Neural cell (in vitro differentiated cells): ENCODE measurements at regions not wholly inside any gene's neighbourhood (a gene's known extent, or its start where the extent isn't known, plus 50 kb on each side); places are given as distances from the start of the nearest gene placed in this dataset.

Experiments used
- H2AFZ ChIP-seq: fragments of 200-600, 300-800 bp; sonication (generic), shearing (Covaris generic); 2 replicates; pipeline ENCODE4 v1.6.0; 2014; ENCODE audit warnings: low read depth, mild to moderate bottlenecking, antibody characterized with exemption, low read length, moderate library complexity
- H3F3A ChIP-seq: fragments of 200-600 bp; shearing (Covaris generic); 2 replicates; pipeline ENCODE4 v1.6.1; 2016; ENCODE audit warnings: mild to moderate bottlenecking, moderate library complexity, mixed read lengths, antibody characterized with exemption, low read length; ENCODE audit not compliant: insufficient read depth, poor library complexity, severe bottlenecking
- H3K27ac ChIP-seq: fragments of 200-600, 300-800 bp; sonication (generic), shearing (Covaris generic); 2 replicates; pipeline ENCODE4 v1.5.1; 2014; ENCODE audit warnings: mild to moderate bottlenecking, low read length, moderate library complexity
- H3K27me3 ChIP-seq: fragments of 300-800, 200-600 bp; sonication (generic), shearing (Covaris generic); 2 replicates; pipeline ENCODE4 v1.6.0; 2014; ENCODE audit warnings: mild to moderate bottlenecking, low read depth, low read length, moderate library complexity; ENCODE audit not compliant: insufficient read depth
- H3K36me3 ChIP-seq: fragments of 300-800, 200-600 bp; sonication (generic), shearing (Covaris generic); 2 replicates; pipeline ENCODE4 v1.5.1; 2014; ENCODE audit warnings: mild to moderate bottlenecking, antibody characterized with exemption, low read length, moderate library complexity; ENCODE audit not compliant: insufficient read depth
- H3K4me2 ChIP-seq: fragments of 300-800, 200-600 bp; sonication (generic), shearing (Covaris generic); 2 replicates; pipeline ENCODE4 v1.6.0; 2014; ENCODE audit warnings: mild to moderate bottlenecking, low read length
- H3K4me3 ChIP-seq: fragments of 300-800, 200-600 bp; sonication (generic), shearing (Covaris generic); 2 replicates; pipeline ENCODE4 v1.5.1; 2014; ENCODE audit warnings: mild to moderate bottlenecking, low read length, moderate library complexity
- H3K79me2 ChIP-seq: fragments of 200-600 bp; shearing (Covaris generic); replicated peaks from 2 replicates; pipeline ENCODE4 v1.6.0; 2014; ENCODE audit warnings: mild to moderate bottlenecking, low read length, moderate library complexity; ENCODE audit not compliant: insufficient read depth
- H3K9ac ChIP-seq: fragments of 300-800, 200-600 bp; sonication (generic), shearing (Covaris generic); 2 replicates; pipeline ENCODE4 v1.6.1; 2016; ENCODE audit warnings: mild to moderate bottlenecking, low read length, mixed read lengths
- H3K9me2 ChIP-seq: fragments of 200-600 bp; shearing (Covaris generic); 2 replicates; pipeline ENCODE4 v1.6.1; 2016; ENCODE audit warnings: mild to moderate bottlenecking, low read length, mixed read lengths; ENCODE audit not compliant: insufficient read depth
- H3K9me3 ChIP-seq: fragments of 200-600, 300-800 bp; sonication (generic), shearing (Covaris generic); 2 replicates; pipeline ENCODE4 v1.6.1; 2016; ENCODE audit warnings: mild to moderate bottlenecking, mixed run types, low read length, moderate library complexity, mixed read lengths
- H4K20me1 ChIP-seq: fragments of 200-600 bp; shearing (Covaris generic); 2 replicates; pipeline ENCODE4 v1.6.1; 2016; ENCODE audit warnings: mild to moderate bottlenecking, mixed run types; ENCODE audit not compliant: insufficient read depth
- EP300 ChIP-seq: fragments of 450-650 bp; conservative IDR thresholded peaks from 2 replicates; pipeline ENCODE4 v1.6.1; 2014; ENCODE audit warnings: antibody characterized with exemption, mild to moderate bottlenecking, moderate library complexity; ENCODE audit not compliant: poor library complexity, severe bottlenecking
- EZH2 ChIP-seq: fragments of 200-600, 300-800 bp; shearing (Covaris generic), sonication (generic); IDR thresholded peaks from 2 replicates; pipeline ENCODE4 v1.6.1; 2014; ENCODE audit warnings: antibody characterized with exemption, low read length, borderline replicate concordance, mild to moderate bottlenecking; ENCODE audit not compliant: insufficient read depth, poor library complexity, severe bottlenecking
- MXI1 ChIP-seq: fragments of 450-650 bp; conservative IDR thresholded peaks from 2 replicates; pipeline ENCODE4 v1.6.1; 2014; ENCODE audit warnings: antibody characterized with exemption, mild to moderate bottlenecking; ENCODE audit not compliant: poor library complexity, severe bottlenecking
- POLR2AphosphoS5 ChIP-seq: IDR thresholded peaks from 2 replicates; pipeline ENCODE4 v1.6.1; 2012
- RAD21 ChIP-seq: fragments of 450-650 bp; conservative IDR thresholded peaks from 2 replicates; pipeline ENCODE4 v1.6.1; 2014; ENCODE audit warnings: antibody characterized with exemption, mild to moderate bottlenecking, moderate library complexity
- SMC3 ChIP-seq: fragments of 450-650 bp; conservative IDR thresholded peaks from 2 replicates; pipeline ENCODE4 v1.6.1; 2014; ENCODE audit warnings: antibody characterized with exemption, mild to moderate bottlenecking, moderate library complexity; ENCODE audit not compliant: poor library complexity
- TAF1 ChIP-seq: IDR thresholded peaks from 2 replicates; pipeline ENCODE4 v1.6.1; 2012; ENCODE audit warnings: low read depth
- TF ChIP-seq, protein P1 (sequence below): IDR thresholded peaks from 2 replicates; pipeline ENCODE4 v1.6.1; 2012; ENCODE audit warnings: borderline replicate concordance
- TF ChIP-seq, protein P2 (sequence below): fragments of 450-650 bp; IDR thresholded peaks from 2 replicates; pipeline ENCODE4 v1.5.1; 2014; ENCODE audit warnings: antibody characterized with exemption, mild to moderate bottlenecking, moderate library complexity; ENCODE audit not compliant: poor library complexity, severe bottlenecking

DNA sequence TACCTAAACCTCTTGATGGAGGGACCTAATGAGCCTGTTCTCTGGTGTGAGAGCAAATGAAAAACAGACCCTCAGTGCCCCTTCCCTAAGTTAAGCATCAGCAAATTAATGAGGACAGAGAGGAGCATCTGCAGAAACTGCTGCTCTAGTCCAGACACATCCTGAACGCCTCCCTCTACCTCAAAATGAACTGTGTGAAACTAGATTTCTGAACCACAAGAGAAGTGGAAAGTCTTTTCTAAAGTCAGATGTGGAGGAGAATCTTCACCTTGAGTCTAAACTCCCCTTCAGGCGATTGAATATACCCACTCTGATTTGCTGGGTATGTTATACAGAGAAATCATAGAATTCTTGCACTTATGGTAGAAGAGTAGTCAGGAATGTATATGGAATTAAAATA is 104.4 kb upstream of the AMZ2 start:
- Histone ChIP-seq H3K4me3 (no peak overlapping the region), H3K9me3 (no peaks in the 10 kb centered on the region), H3K9me2 (no peaks in the 10 kb centered on the region), H4K20me1 (no peaks in the 10 kb centered on the region), H3K27ac (no peak overlapping the region), H3F3A (no peaks in the 10 kb centered on the region), H3K36me3 (no peaks in the 10 kb centered on the region), H2AFZ (no peak overlapping the region), H3K9ac (no peak overlapping the region), H3K79me2 (no peaks in the 10 kb centered on the region), H3K4me2 (no peak overlapping the region), H3K27me3 (no peaks in the 10 kb centered on the region)
- TF ChIP-seq RAD21 (no peak), TAF1 (no peak), POLR2AphosphoS5 (no peak), EZH2 (no peak), MXI1 (no peak), EP300 (no peak)
- TF ChIP-seq, protein P1, sequence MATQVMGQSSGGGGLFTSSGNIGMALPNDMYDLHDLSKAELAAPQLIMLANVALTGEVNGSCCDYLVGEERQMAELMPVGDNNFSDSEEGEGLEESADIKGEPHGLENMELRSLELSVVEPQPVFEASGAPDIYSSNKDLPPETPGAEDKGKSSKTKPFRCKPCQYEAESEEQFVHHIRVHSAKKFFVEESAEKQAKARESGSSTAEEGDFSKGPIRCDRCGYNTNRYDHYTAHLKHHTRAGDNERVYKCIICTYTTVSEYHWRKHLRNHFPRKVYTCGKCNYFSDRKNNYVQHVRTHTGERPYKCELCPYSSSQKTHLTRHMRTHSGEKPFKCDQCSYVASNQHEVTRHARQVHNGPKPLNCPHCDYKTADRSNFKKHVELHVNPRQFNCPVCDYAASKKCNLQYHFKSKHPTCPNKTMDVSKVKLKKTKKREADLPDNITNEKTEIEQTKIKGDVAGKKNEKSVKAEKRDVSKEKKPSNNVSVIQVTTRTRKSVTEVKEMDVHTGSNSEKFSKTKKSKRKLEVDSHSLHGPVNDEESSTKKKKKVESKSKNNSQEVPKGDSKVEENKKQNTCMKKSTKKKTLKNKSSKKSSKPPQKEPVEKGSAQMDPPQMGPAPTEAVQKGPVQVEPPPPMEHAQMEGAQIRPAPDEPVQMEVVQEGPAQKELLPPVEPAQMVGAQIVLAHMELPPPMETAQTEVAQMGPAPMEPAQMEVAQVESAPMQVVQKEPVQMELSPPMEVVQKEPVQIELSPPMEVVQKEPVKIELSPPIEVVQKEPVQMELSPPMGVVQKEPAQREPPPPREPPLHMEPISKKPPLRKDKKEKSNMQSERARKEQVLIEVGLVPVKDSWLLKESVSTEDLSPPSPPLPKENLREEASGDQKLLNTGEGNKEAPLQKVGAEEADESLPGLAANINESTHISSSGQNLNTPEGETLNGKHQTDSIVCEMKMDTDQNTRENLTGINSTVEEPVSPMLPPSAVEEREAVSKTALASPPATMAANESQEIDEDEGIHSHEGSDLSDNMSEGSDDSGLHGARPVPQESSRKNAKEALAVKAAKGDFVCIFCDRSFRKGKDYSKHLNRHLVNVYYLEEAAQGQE = no peak
- TF ChIP-seq, protein P2, sequence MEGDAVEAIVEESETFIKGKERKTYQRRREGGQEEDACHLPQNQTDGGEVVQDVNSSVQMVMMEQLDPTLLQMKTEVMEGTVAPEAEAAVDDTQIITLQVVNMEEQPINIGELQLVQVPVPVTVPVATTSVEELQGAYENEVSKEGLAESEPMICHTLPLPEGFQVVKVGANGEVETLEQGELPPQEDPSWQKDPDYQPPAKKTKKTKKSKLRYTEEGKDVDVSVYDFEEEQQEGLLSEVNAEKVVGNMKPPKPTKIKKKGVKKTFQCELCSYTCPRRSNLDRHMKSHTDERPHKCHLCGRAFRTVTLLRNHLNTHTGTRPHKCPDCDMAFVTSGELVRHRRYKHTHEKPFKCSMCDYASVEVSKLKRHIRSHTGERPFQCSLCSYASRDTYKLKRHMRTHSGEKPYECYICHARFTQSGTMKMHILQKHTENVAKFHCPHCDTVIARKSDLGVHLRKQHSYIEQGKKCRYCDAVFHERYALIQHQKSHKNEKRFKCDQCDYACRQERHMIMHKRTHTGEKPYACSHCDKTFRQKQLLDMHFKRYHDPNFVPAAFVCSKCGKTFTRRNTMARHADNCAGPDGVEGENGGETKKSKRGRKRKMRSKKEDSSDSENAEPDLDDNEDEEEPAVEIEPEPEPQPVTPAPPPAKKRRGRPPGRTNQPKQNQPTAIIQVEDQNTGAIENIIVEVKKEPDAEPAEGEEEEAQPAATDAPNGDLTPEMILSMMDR = no peak

DNA sequence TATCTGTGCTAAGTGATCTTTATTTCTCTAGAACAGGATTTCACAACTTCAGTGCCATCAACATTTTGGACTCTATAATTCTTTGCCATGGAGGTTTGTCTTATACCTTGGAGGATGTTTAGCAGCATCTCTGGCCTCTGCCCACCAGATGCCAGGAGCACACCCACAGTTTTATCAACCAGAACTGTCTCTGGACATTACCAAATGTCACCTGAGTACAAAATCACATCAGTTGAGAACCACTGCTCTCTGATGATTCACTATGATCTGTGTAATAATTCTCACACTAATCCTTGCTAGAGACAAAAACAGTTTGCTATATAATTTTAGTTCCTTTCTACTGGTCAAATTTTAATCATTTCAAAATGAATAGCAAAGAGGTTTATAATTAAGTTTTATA is 102.8 kb upstream of the AMZ2 start:
- no peak overlapping the region for H3K4me2 ChIP-seq
- H3F3A ChIP-seq = no peaks in the 10 kb centered on the region
- H3K79me2 ChIP-seq = no peaks in the 10 kb centered on the region
- no peak overlapping the region for H3K4me3 ChIP-seq
- H3K27me3 ChIP-seq = no peaks in the 10 kb centered on the region
- no peak overlapping the region for H3K9ac ChIP-seq
- H3K9me2 ChIP-seq = no peaks in the 10 kb centered on the region
- H3K9me3 ChIP-seq = no peaks in the 10 kb centered on the region
- no peak overlapping the region for H3K27ac ChIP-seq
- no peaks in the 10 kb centered on the region for H3K36me3 ChIP-seq
- no peak overlapping the region for H2AFZ ChIP-seq
- H4K20me1 ChIP-seq = no peaks in the 10 kb centered on the region
- TF ChIP-seq SMC3 (no peak), RAD21 (no peak), EP300 (no peak), MXI1 (no peak), POLR2AphosphoS5 (no peak), TAF1 (no peak), EZH2 (no peak)
- TF ChIP-seq, protein P1 = no peak
- TF ChIP-seq, protein P2 = no peak
